ENCODE measurements at regions not wholly inside any gene's neighbourhood (a gene's known extent, or its start where the extent isn't known, plus 50 kb on each side); places are given as distances from the start of the nearest gene placed in this dataset.
"Not testable (repeated sequence)": the region's sequence is repeated elsewhere in the genome, so short reads cannot be mapped to it uniquely, and the experiment has no call there.

DNA sequence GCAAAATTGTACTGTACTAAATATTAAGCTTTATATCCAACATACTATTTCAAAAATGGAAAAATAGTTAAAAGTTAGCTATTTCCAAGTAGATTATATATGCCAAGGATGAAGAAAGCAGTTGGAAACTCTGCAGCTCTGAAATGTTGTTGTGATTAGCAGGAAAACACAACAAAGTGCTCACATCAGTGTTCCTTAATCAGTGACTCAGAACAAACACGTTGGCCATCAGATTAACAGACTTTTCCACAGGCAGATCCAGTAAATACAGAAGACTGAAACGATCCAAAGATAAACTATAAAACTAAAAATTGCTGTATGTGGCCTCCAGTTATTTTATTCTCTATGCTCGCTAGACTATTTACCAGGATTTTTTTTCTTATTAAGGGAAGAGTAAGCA, 99.6 kb upstream of the SEMA3D start:
- FAIRE-seq: no peak

DNA sequence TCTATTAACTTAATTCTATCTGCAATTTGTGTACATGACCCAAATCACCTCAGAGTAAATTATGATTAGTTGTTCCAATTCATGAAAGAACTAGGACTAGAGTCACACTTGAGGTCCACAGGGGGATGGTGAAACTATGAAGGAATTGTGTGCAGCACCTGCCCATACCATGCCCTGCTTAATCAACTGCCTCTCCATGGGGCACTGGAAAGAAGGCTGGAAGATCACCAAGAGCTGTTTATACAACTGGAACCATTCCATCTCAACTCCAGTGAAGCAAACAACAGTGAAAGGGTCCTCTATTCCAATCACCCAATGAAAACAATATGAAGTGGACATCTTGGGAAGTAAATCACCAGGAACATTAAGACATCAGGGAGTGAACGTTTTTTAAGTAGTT, 98.7 kb upstream of the SEMA3D start:
- no peak for FAIRE-seq

DNA sequence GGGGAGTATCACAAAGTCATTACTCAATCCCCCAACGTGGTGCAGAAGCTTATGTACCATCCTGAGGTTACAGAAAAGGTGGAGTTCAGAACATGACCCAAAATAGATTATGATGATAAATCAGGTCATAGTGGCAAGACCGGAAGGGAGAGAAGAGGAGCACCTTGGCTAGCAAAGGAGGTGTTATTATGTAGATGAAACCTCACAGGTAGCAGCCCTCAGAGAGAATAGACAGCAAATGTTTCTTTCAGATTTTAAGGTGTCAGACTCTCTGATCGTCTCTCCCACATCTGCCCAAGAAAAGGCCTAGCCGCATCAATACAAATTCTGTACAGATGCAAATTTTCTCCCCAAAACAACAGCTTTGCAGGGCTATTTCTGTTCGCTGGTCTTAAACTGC, 88.3 kb upstream of the SEMA3D start:
- FAIRE-seq: no peak

GRCh38 chr7:85274454-85274853, 87.6 kb upstream of the SEMA3D start:
- no peak for FAIRE-seq

DNA sequence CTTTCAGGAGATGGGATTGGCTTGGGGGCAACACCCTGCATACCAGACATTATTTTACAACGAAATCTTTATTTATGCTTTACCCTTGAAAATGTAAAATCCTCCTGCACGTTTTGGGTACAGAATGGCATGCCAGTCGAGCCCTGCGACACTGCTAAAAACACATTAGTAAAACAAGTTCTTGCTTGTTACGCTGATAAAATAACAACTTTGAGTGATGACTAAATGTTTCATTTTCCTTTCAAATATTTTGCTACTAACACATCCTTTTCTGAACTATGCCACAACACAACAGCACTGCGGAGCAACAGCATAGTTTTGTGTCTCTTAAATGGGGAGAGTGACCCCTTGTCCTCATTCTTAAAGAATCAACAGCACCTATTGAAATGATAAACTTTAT, 76.0 kb upstream of the SEMA3D start:
- FAIRE-seq: no peak

GRCh38 chr7:85261336-85261735, 74.5 kb upstream of the SEMA3D start:
- FAIRE-seq: no peak

- not testable (repeated sequence) for FAIRE-seq
Observed at GRCh38 chr7:85249787-85250186, 62.9 kb upstream of the SEMA3D start.

DNA sequence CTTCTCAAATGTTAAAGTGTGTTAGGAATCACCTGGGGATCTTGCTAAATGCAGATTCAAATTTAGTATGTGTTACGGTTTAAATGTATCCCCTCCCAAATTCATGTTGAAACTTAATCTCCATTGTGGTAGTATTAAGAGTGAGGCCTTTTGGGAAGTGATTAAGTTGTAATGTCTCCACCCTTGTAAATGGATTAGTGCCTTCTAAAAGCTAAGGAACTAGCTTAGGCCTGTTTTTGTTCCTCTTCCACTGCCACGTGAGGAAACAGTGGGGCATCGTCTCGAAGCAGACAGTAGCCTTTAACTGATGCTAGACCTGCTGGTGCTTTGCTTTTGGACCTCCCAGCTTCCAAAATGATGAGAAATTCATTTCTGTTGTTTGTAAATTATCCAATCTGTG, 52.3 kb upstream of the SEMA3D start:
- FAIRE-seq: no peak

DNA sequence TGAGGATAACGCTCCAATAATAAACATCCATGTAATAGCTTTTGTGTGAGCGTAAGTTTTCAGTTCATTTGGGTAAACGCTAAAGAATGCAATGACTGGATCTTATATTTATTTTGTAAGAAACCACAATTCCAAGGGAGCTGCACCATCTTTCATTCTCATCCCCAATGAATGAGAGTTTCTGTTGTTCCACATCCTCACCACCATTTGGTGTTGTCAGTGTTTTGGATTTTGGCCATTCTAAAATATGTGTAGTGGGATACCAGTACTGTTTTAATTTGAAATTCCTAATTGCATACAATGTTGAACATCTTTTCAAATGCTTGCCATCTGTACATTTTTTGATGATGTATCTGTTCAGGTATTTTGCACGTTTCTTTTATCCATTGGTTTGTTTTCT, 50.9 kb upstream of the SEMA3D start:
- FAIRE-seq: no peak
